Vagina (tissue), 2 donors: ENCODE measurements at regions not wholly inside any gene's neighbourhood (a gene's known extent, or its start where the extent isn't known, plus 50 kb on each side); places are given as distances from the start of the nearest gene placed in this dataset.

Experiments used
- DNase-seq, 2 donors: peaks; one replicate each; pipeline ENCODE4 v3.0.0-alpha.2; 2017; ENCODE audit errors: extremely low spot score in 2 of 2
- H3K27ac ChIP-seq: fragments of 200-600 bp; sonication (generic); one replicate; pipeline ENCODE4 v1.5.1; 2019
- H3K27me3 ChIP-seq: fragments of 200-600 bp; sonication (generic); one replicate; pipeline ENCODE4 v1.5.1; 2019
- H3K36me3 ChIP-seq, 2 donors: fragments of 200-600 bp; sonication (generic); one replicate each; pipeline ENCODE4 v1.5.1; 2017 to 2019
- H3K4me1 ChIP-seq: fragments of 200-600 bp; sonication (generic); one replicate; pipeline ENCODE4 v1.5.1; 2019
- H3K4me3 ChIP-seq, 2 donors: fragments of 200-600 bp; sonication (generic); 1 replicate in 1 of 2; 2 replicates in 1 of 2; pipeline ENCODE4 v1.5.1; 2016 to 2019
- H3K9me3 ChIP-seq: fragments of 200-600 bp; sonication (generic); one replicate; pipeline ENCODE4 v1.5.1; 2019
- POLR2A ChIP-seq, 2 donors: fragments of 450-650 bp; IDR thresholded peaks; one replicate each; pipeline ENCODE4 v1.6.1; 2017; ENCODE audit warnings: antibody characterized with exemption in 2 of 2, mild to moderate bottlenecking in 2 of 2, moderate library complexity in 2 of 2
- POLR2AphosphoS5 ChIP-seq, 2 donors: sonication (generic); formaldehyde crosslinking; IDR thresholded peaks; one replicate each; pipeline ENCODE4 v1.9.0; 2017; ENCODE audit warnings: antibody characterized with exemption in 2 of 2, mild to moderate bottlenecking in 2 of 2, low read depth in 1 of 2; ENCODE audit not compliant: insufficient read depth in 1 of 2
- intact Hi-C: fragments of 100-400 bp; cut with DNase I; formaldehyde crosslinking; loops from one replicate; pipeline ENCODE4 v1.15.1; 2023
- TF ChIP-seq, protein P1 (sequence below), 3 experiments: fragments of 450-650 bp in 2 of 3; fragments of 200-600 bp in 1 of 3; sonication (generic) in 1 of 3; IDR thresholded peaks; one replicate each; pipeline ENCODE4 v1.5.1; 2017 to 2019; ENCODE audit warnings: antibody characterized with exemption in 3 of 3, mild to moderate bottlenecking in 2 of 3, moderate library complexity in 2 of 3

DNA sequence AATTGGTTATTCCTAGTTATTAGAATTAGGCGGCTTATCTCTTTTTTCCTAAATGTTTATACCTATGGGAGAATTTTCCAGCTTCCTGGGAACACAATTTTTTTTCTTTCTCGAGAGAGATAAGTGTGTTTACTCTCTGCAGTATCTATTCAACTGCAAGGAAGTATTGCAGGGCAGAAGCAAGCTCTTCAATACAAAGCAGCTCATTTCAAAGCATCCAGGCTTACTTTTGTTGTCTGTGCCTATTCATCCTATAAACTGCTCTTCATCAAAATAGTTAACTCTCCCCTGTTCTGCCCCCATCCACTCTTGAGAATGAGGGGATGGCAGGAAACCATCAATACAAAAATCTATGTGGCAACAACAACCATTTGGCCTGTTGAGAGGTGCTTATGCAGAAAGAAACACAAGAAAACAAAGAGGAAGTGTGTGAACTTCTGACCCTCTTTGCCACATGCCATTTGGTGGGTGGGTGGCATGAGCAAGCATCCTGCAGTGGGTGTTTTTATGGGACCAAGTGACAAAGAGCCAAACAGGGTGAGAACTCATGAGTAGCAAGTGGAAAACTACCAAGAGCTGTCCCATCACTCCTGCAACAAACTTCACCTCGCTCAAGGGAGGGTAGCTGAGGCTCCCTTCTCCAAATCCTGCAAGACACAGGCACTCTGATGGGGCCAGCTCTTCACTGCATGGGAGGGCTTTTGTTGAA is 50.6 kb upstream of the MRPS6 start:
- Histone ChIP-seq H3K36me3 (no peaks in the 10 kb centered on the region), H3K9me3 (no peaks in the 10 kb centered on the region), H3K4me3 (no peak overlapping the region), H3K4me1 (no peaks in the 10 kb centered on the region), H3K27me3 (no peaks in the 10 kb centered on the region), H3K27ac (no peak overlapping the region)
- no peak for DNase-seq
- intact Hi-C loops = no loop called here
- TF ChIP-seq, protein P1, sequence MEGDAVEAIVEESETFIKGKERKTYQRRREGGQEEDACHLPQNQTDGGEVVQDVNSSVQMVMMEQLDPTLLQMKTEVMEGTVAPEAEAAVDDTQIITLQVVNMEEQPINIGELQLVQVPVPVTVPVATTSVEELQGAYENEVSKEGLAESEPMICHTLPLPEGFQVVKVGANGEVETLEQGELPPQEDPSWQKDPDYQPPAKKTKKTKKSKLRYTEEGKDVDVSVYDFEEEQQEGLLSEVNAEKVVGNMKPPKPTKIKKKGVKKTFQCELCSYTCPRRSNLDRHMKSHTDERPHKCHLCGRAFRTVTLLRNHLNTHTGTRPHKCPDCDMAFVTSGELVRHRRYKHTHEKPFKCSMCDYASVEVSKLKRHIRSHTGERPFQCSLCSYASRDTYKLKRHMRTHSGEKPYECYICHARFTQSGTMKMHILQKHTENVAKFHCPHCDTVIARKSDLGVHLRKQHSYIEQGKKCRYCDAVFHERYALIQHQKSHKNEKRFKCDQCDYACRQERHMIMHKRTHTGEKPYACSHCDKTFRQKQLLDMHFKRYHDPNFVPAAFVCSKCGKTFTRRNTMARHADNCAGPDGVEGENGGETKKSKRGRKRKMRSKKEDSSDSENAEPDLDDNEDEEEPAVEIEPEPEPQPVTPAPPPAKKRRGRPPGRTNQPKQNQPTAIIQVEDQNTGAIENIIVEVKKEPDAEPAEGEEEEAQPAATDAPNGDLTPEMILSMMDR (IDR thresholded peaks at IDR 0.05) = no peak
- TF ChIP-seq POLR2A (IDR thresholded peaks at IDR 0.05) (no peak), POLR2AphosphoS5 (IDR thresholded peaks at IDR 0.05; ENCODE audit: insufficient read depth in 1 of 2, low read depth in 1 of 2) (no peak)

DNA sequence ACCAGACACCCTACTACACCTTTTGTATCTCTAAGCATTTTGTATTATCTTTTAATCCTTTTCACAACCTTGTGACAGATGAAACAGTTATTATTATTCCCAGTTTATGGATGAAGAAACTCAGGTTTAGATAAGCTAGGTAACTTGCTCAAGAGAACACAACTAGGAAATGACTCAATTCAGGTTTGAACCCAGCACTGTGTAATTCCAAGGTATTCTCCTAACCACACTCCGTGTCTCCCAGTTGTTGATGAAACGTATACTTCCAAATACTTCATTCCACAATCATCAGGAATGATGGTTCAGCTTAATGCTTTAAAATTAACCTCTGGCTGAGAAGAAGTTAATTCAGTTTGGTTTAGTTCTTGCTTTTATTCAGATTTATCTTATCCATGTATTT is 51.7 kb upstream of the MRPS6 start:
- no peak for TF ChIP-seq POLR2A (IDR thresholded peaks at IDR 0.05)
- TF ChIP-seq, protein P1 (IDR thresholded peaks at IDR 0.05) = no peak
- no peak for TF ChIP-seq POLR2AphosphoS5 (IDR thresholded peaks at IDR 0.05; ENCODE audit: insufficient read depth in 1 of 2, low read depth in 1 of 2)
- H3K4me1 ChIP-seq = no peaks in the 10 kb centered on the region
- no peaks in the 10 kb centered on the region for H3K36me3 ChIP-seq
- H3K27ac ChIP-seq = no peak overlapping the region
- H3K9me3 ChIP-seq = no peaks in the 10 kb centered on the region
- intact Hi-C loops = no loop called here
- DNase-seq = no peak
- H3K27me3 ChIP-seq = no peaks in the 10 kb centered on the region
- no peak overlapping the region for H3K4me3 ChIP-seq

DNA sequence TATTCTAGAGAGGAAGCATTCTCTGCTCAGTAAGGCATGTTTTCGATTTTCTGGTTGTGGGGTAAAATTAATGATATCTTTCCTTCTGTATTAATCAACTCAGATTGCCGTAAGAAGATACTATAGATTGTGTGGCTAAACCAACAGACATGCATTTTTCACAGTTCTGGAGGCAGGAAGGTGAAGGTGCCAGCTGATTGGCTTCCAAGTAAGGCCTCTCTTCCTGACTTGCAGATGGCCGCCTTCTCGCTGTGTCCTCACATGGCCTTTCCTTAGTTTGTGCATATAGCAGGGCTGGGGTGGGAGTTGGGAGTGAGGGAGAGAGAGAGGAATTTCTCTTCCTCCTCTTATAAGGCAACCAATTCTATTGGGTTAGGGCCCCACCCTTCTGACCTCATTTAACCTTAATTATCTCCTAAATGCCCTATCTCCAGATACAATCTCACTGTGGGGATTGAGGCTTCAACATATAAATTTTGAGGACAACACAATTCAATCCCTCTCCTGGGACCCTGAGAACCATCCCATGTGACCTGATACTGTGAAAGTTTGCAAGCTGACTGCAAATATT is 52.3 kb upstream of the MRPS6 start:
- Histone ChIP-seq H3K27me3 (no peaks in the 10 kb centered on the region), H3K4me3 (no peak overlapping the region), H3K4me1 (no peaks in the 10 kb centered on the region), H3K9me3 (no peaks in the 10 kb centered on the region), H3K36me3 (no peaks in the 10 kb centered on the region), H3K27ac (no peak overlapping the region)
- TF ChIP-seq, protein P1 (IDR thresholded peaks at IDR 0.05) = no peak
- no peak for TF ChIP-seq POLR2A (IDR thresholded peaks at IDR 0.05)
- TF ChIP-seq POLR2AphosphoS5 (IDR thresholded peaks at IDR 0.05; ENCODE audit: insufficient read depth in 1 of 2, low read depth in 1 of 2) = no peak
- intact Hi-C loops = no loop called here
- DNase-seq = no peak

DNA sequence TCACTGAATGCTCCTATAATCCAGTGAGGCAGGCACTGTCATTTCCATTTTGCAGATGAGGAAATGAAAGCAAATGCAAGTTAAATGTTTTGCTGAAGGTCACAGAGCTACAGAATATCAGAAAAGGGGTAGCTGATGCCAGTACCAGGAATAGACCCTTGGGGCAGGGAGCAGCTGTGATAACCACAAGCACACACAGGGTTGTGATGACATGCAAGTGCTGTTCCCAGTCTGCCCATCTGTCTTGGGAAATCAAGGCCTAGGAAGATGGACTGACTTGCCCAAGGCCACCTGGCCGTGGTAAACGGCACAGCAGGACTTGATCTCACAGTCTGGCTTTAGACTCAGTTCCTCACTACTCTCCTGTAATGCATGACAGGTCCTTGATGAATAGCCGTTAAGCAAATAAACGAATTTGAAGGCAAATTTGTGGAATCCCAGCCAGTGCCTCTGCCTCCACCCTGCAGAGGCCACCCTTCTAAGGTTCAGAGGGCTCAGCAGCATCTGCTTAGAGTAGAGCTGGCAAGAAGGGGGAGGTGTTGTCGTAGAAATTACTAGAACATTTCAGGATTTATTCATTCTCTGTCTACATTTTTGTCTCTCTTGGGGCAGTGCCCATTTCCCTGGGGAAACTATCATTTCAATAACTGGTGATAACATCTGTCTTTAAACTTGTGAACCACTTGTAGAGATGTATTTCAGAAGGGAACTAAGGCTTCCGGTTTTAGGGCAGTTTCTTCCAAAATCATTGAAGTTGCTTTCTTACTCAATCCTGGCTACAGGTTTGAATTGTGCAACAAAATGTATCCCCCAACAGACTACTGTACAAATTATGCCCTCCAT is 53.2 kb upstream of the MRPS6 start:
- H3K27me3 ChIP-seq = no peaks in the 10 kb centered on the region
- no peaks in the 10 kb centered on the region for H3K36me3 ChIP-seq
- TF ChIP-seq POLR2AphosphoS5 (IDR thresholded peaks at IDR 0.05; ENCODE audit: insufficient read depth in 1 of 2, low read depth in 1 of 2) (no peak), POLR2A (IDR thresholded peaks at IDR 0.05) (no peak)
- TF ChIP-seq, protein P1 (IDR thresholded peaks at IDR 0.05) = no peak
- intact Hi-C loops = no loop called here
- H3K9me3 ChIP-seq = no peaks in the 10 kb centered on the region
- H3K4me3 ChIP-seq = no peak overlapping the region
- H3K4me1 ChIP-seq = no peaks in the 10 kb centered on the region
- no peak for DNase-seq
- no peak overlapping the region for H3K27ac ChIP-seq
